Stimulated activated CD4-positive, alpha-beta T cell treated with anti-CD3 and anti-CD28 coated beads, Interleukin-1b, Interleukin-23, amount 100 ng/mL, for 4 hours (primary cell): ENCODE measurements at regions not wholly inside any gene's neighbourhood (a gene's known extent, or its start where the extent isn't known, plus 50 kb on each side); places are given as distances from the start of the nearest gene placed in this dataset.

Experiments
- DNase-seq, 2 donors: peaks; one replicate each; pipeline ENCODE4 v3.0.0-alpha.2; 2020; ENCODE audit warnings: low read depth in 2 of 2

- DNase-seq = no peak
Measured at GRCh38 chr18:76255070-76255683, 239.9 kb downstream of the ZNF516 start.

- DNase-seq = no peak
Measured at GRCh38 chr18:76252880-76253279, 242.2 kb downstream of the ZNF516 start.

- DNase-seq = no peak
Measured at GRCh38 chr18:76252139-76252538, 242.9 kb downstream of the ZNF516 start.

GRCh38 chr18:76251691-76252090 is 243.4 kb downstream of the ZNF516 start:
- DNase-seq = no peak

- DNase-seq = no peak
Measured at GRCh38 chr18:76246590-76246989, 248.5 kb downstream of the ZNF516 start.

GRCh38 chr18:76234676-76235060 is 260.4 kb downstream of the ZNF516 start:
- DNase-seq = no peak

- no peak for DNase-seq
Measured at GRCh38 chr18:76233876-76234675, 261.0 kb downstream of the ZNF516 start.

- no peak for DNase-seq
Measured at GRCh38 chr18:76233406-76233805, 261.6 kb downstream of the ZNF516 start.

GRCh38 chr18:76232779-76233178 is 262.3 kb downstream of the ZNF516 start:
- DNase-seq = no peak

- DNase-seq = no peak
Measured at GRCh38 chr18:76232010-76232409, 263.0 kb downstream of the ZNF516 start.

- DNase-seq = no peak
Measured at GRCh38 chr18:76231402-76231801, 263.6 kb downstream of the ZNF516 start.

- no peak for DNase-seq
Measured at GRCh38 chr18:76230791-76231190, 264.3 kb downstream of the ZNF516 start.

GRCh38 chr18:76228716-76229115 is 266.3 kb downstream of the ZNF516 start:
- no peak for DNase-seq

GRCh38 chr18:76227759-76228158 is 267.3 kb downstream of the ZNF516 start:
- no peak for DNase-seq

- DNase-seq = no peak
Measured at GRCh38 chr18:76223403-76223802, 271.6 kb downstream of the ZNF516 start.

- no peak for DNase-seq
Measured at GRCh38 chr18:76219023-76219422, 276.0 kb downstream of the ZNF516 start.

- no peak for DNase-seq
Measured at GRCh38 chr18:76216096-76216495, 278.9 kb downstream of the ZNF516 start.

GRCh38 chr18:76213991-76214390 is 281.1 kb downstream of the ZNF516 start:
- no peak for DNase-seq

GRCh38 chr18:76212960-76213359 is 282.1 kb downstream of the ZNF516 start:
- no peak for DNase-seq

- no peak for DNase-seq
Measured at GRCh38 chr18:76209597-76209996, 285.4 kb downstream of the ZNF516 start.

- no peak for DNase-seq
Measured at GRCh38 chr18:76208678-76209306, 286.2 kb downstream of the ZNF516 start.

- DNase-seq = no peak
Measured at GRCh38 chr18:76205906-76206305, 289.1 kb downstream of the ZNF516 start.

GRCh38 chr18:76203552-76203951 is 291.5 kb downstream of the ZNF516 start:
- DNase-seq = no peak
